GM23338 (cell line): ENCODE measurements at regions not wholly inside any gene's neighbourhood (a gene's known extent, or its start where the extent isn't known, plus 50 kb on each side); places are given as distances from the start of the nearest gene placed in this dataset.

ENCODE experiments used
- CTCF ChIP-seq, 2 experiments: fragments of 200-600 bp in 1 of 2; sonication (generic) in 1 of 2; conservative IDR thresholded peaks; 2 replicates each; pipeline versions ENCODE4 v1.5.1 to v1.6.1; 2016 to 2017; ENCODE audit warnings: antibody characterized with exemption in 2 of 2, low read depth in 2 of 2, mild to moderate bottlenecking in 2 of 2, moderate library complexity in 1 of 2
- EZH2 ChIP-seq: fragments of 200-600 bp; sonication (generic); IDR thresholded peaks from one replicate; pipeline ENCODE4 v1.8.0; 2017; ENCODE audit warnings: antibody characterized with exemption, mild to moderate bottlenecking, low read depth; ENCODE audit not compliant: unreplicated experiment
- EZH2phosphoT487 ChIP-seq: fragments of 200-600 bp; sonication (generic); IDR thresholded peaks from one replicate; pipeline ENCODE4 v1.8.1; 2018; ENCODE audit warnings: antibody characterized with exemption; ENCODE audit not compliant: unreplicated experiment
- STAT1 ChIP-seq: IDR thresholded peaks from one replicate; pipeline ENCODE4 v1.6.1; 2016; ENCODE audit warnings: antibody characterized with exemption; ENCODE audit not compliant: unreplicated experiment
- ZNF114 ChIP-seq: fragments of 250-450 bp; sonication (Bioruptor Pico); IDR thresholded peaks from 2 replicates; pipeline ENCODE4 v1.5.0; 2020; ENCODE audit warnings: mild to moderate bottlenecking, moderate library complexity

DNA sequence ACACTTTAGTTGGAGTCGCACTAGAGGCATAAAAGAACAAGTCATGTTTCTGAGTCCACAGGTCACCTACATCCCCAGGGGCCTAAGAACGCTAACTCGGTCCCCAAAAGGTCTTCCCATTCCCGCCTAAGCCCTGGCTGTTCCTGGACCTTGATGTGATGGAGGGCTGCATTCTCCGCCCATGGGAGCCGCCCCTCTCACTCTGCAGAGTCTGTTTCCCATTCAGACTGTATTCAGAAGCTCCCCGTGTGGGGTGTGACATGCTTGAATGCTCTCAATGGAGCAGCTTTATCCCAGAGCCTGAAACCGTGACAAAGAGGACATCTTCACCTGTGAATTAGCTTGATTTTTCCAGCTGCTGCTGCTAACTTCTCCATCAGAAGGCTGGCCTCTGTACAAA is 319.0 kb upstream of the KLHL29 start:
- TF ChIP-seq STAT1 (no peak), CTCF (conservative IDR thresholded peaks at IDR 0.05; ENCODE audit: low read depth in 2 of 2) (no peak), EZH2 (no peak), EZH2phosphoT487 (no peak), ZNF114 (CRISPR knock-in tag) (no peak)
